HepG2 (cell line): ENCODE measurements at regions not wholly inside any gene's neighbourhood (a gene's known extent, or its start where the extent isn't known, plus 50 kb on each side); places are given as distances from the start of the nearest gene placed in this dataset.

Experiments
- AGO2 ChIP-seq: fragments of 200-400 bp; formaldehyde crosslinking; optimal IDR thresholded peaks from 2 replicates; pipeline ENCODE3; 2017; ENCODE audit warnings: mild to moderate bottlenecking, low read depth, low read length, moderate library complexity
- GTF2F1 ChIP-seq: fragments of 150-350 bp; IDR thresholded peaks from 2 replicates; pipeline ENCODE4 v1.6.1; 2014; ENCODE audit warnings: low read length
- LCORL ChIP-seq, 2 experiments: fragments of 450-650 bp in 1 of 2; sonication (generic) in 1 of 2; formaldehyde crosslinking in 1 of 2; IDR thresholded peaks; 2 replicates each; pipeline versions ENCODE4 v1.5.0 to v1.6.1; 2017 to 2020; ENCODE audit warnings: antibody characterized with exemption in 1 of 2, missing genetic modification reagents in 1 of 2
- MAFK ChIP-seq, 2 experiments: IDR thresholded peaks in 1 of 2; conservative IDR thresholded peaks in 1 of 2; 2 replicates each; pipeline ENCODE4 v1.6.1; 2011; ENCODE audit warnings: improper control_type of control experiment in 2 of 2, low read length in 2 of 2
- POGZ ChIP-seq: sonication (generic); formaldehyde crosslinking; IDR thresholded peaks from 2 replicates; pipeline ENCODE4 v1.4.0; 2020; ENCODE audit warnings: mild to moderate bottlenecking, missing genetic modification reagents
- SMAD9 ChIP-seq: sonication (generic); formaldehyde crosslinking; IDR thresholded peaks from 2 replicates; pipeline ENCODE4 v1.5.1; 2020; ENCODE audit warnings: mild to moderate bottlenecking, missing genetic modification reagents
- TAF1 ChIP-seq: sonication (generic); formaldehyde crosslinking; IDR thresholded peaks from 2 replicates; pipeline ENCODE4 v1.4.0; 2020; ENCODE audit warnings: missing genetic modification reagents
- TCF7 ChIP-seq: sonication (generic); IDR thresholded peaks from 2 replicates; pipeline ENCODE4 v1.6.1; 2016; ENCODE audit warnings: antibody characterized with exemption, low read depth
- TF ChIP-seq, protein P1 (sequence below): IDR thresholded peaks from 2 replicates; pipeline ENCODE4 v1.6.1; 2018; ENCODE audit warnings: missing genetic modification reagents, mild to moderate bottlenecking, missing compliant biosample characterization
- TF ChIP-seq, protein P2 (sequence below): sonication (generic); formaldehyde crosslinking; IDR thresholded peaks from 2 replicates; pipeline ENCODE4 v1.4.0; 2020; ENCODE audit warnings: missing genetic modification reagents
- TF ChIP-seq, protein P3 (sequence below): sonication (generic); formaldehyde crosslinking; IDR thresholded peaks from 2 replicates; pipeline ENCODE4 v1.8.0; 2022; ENCODE audit warnings: missing genetic modification reagents, low read depth, mild to moderate bottlenecking, borderline replicate concordance
- TF ChIP-seq, protein P4 (sequence below): sonication (generic); formaldehyde crosslinking; IDR thresholded peaks from 2 replicates; pipeline ENCODE4 v1.4.0; 2020; ENCODE audit warnings: mild to moderate bottlenecking, low read depth, missing genetic modification reagents
- TF ChIP-seq, protein P5 (sequence below): sonication (generic); formaldehyde crosslinking; IDR thresholded peaks from 2 replicates; pipeline ENCODE4 v1.4.0; 2020; ENCODE audit warnings: missing genetic modification reagents, borderline replicate concordance
- TF ChIP-seq, protein P6 (sequence below): sonication (generic); formaldehyde crosslinking; IDR thresholded peaks from 2 replicates; pipeline ENCODE4 v1.9.0; 2021; ENCODE audit warnings: missing genetic modification reagents, mild to moderate bottlenecking, borderline replicate concordance
- TF ChIP-seq, protein P7 (sequence below): sonication (generic); formaldehyde crosslinking; IDR thresholded peaks from 2 replicates; pipeline ENCODE4 v1.5.1; 2020; ENCODE audit warnings: missing genetic modification reagents, mild to moderate bottlenecking, borderline replicate concordance

DNA sequence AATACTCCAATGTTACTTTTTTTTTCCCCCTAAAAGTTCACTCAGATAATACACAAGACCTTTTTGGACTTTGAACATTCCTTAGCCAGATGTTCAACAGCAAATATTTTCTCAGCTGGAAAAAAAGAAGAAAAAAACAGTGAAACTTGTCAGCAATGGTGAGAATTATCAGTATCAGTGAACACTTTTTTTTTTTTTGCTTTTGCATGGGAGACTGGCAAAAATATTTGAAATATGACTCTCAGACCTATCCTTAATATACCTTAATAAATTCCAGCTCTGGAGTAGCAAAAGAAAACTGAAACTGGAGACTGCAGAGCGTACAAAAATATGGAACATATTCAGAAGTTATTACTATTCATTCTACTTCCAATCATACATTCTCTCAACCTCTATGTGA, 92.3 kb downstream of the RFPL4B start (continued):
- no peak for TF ChIP-seq GTF2F1
- TF ChIP-seq, protein P1, sequence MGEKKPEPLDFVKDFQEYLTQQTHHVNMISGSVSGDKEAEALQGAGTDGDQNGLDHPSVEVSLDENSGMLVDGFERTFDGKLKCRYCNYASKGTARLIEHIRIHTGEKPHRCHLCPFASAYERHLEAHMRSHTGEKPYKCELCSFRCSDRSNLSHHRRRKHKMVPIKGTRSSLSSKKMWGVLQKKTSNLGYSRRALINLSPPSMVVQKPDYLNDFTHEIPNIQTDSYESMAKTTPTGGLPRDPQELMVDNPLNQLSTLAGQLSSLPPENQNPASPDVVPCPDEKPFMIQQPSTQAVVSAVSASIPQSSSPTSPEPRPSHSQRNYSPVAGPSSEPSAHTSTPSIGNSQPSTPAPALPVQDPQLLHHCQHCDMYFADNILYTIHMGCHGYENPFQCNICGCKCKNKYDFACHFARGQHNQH (CRISPR knock-in tag) = no peak
- no peak for TF ChIP-seq SMAD9 (CRISPR knock-in tag)
- TF ChIP-seq, protein P2, sequence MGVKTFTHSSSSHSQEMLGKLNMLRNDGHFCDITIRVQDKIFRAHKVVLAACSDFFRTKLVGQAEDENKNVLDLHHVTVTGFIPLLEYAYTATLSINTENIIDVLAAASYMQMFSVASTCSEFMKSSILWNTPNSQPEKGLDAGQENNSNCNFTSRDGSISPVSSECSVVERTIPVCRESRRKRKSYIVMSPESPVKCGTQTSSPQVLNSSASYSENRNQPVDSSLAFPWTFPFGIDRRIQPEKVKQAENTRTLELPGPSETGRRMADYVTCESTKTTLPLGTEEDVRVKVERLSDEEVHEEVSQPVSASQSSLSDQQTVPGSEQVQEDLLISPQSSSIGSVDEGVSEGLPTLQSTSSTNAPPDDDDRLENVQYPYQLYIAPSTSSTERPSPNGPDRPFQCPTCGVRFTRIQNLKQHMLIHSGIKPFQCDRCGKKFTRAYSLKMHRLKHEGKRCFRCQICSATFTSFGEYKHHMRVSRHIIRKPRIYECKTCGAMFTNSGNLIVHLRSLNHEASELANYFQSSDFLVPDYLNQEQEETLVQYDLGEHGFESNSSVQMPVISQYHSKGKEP = no peak
- TF ChIP-seq POGZ = no peak
- TF ChIP-seq MAFK (conservative IDR thresholded peaks at IDR 0.05 in 1 of 2, IDR thresholded peaks at IDR 0.05 in 1 of 2; ENCODE audit: low read length in 2 of 2) = no peak
- TF ChIP-seq, protein P3, sequence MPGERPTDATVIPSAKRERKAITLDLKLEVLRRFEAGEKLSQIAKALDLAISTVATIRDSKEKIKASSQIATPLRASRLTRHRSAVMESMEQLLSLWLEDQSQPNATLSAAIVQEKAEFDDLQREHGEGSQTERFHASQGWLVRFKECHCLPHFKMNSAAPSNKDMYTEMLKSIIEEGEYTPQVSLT (CRISPR knock-in tag) = no peak
- no peak for TF ChIP-seq AGO2
- TF ChIP-seq, protein P4, sequence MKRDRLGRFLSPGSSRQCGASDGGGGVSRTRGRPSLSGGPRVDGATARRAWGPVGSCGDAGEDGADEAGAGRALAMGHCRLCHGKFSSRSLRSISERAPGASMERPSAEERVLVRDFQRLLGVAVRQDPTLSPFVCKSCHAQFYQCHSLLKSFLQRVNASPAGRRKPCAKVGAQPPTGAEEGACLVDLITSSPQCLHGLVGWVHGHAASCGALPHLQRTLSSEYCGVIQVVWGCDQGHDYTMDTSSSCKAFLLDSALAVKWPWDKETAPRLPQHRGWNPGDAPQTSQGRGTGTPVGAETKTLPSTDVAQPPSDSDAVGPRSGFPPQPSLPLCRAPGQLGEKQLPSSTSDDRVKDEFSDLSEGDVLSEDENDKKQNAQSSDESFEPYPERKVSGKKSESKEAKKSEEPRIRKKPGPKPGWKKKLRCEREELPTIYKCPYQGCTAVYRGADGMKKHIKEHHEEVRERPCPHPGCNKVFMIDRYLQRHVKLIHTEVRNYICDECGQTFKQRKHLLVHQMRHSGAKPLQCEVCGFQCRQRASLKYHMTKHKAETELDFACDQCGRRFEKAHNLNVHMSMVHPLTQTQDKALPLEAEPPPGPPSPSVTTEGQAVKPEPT (CRISPR knock-in tag) = no peak
- TF ChIP-seq, protein P5, sequence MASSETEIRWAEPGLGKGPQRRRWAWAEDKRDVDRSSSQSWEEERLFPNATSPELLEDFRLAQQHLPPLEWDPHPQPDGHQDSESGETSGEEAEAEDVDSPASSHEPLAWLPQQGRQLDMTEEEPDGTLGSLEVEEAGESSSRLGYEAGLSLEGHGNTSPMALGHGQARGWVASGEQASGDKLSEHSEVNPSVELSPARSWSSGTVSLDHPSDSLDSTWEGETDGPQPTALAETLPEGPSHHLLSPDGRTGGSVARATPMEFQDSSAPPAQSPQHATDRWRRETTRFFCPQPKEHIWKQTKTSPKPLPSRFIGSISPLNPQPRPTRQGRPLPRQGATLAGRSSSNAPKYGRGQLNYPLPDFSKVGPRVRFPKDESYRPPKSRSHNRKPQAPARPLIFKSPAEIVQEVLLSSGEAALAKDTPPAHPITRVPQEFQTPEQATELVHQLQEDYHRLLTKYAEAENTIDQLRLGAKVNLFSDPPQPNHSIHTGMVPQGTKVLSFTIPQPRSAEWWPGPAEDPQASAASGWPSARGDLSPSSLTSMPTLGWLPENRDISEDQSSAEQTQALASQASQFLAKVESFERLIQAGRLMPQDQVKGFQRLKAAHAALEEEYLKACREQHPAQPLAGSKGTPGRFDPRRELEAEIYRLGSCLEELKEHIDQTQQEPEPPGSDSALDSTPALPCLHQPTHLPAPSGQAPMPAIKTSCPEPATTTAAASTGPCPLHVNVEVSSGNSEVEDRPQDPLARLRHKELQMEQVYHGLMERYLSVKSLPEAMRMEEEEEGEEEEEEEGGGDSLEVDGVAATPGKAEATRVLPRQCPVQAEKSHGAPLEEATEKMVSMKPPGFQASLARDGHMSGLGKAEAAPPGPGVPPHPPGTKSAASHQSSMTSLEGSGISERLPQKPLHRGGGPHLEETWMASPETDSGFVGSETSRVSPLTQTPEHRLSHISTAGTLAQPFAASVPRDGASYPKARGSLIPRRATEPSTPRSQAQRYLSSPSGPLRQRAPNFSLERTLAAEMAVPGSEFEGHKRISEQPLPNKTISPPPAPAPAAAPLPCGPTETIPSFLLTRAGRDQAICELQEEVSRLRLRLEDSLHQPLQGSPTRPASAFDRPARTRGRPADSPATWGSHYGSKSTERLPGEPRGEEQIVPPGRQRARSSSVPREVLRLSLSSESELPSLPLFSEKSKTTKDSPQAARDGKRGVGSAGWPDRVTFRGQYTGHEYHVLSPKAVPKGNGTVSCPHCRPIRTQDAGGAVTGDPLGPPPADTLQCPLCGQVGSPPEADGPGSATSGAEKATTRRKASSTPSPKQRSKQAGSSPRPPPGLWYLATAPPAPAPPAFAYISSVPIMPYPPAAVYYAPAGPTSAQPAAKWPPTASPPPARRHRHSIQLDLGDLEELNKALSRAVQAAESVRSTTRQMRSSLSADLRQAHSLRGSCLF (CRISPR knock-in tag) = no peak
- no peak for TF ChIP-seq LCORL (IDR thresholded peaks at IDR 0.05)
- no peak for TF ChIP-seq LCORL (CRISPR knock-in tag; IDR thresholded peaks at IDR 0.05)
- TF ChIP-seq, protein P6, sequence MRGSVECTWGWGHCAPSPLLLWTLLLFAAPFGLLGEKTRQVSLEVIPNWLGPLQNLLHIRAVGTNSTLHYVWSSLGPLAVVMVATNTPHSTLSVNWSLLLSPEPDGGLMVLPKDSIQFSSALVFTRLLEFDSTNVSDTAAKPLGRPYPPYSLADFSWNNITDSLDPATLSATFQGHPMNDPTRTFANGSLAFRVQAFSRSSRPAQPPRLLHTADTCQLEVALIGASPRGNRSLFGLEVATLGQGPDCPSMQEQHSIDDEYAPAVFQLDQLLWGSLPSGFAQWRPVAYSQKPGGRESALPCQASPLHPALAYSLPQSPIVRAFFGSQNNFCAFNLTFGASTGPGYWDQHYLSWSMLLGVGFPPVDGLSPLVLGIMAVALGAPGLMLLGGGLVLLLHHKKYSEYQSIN (CRISPR knock-in tag) = no peak
- TF ChIP-seq, protein P7, sequence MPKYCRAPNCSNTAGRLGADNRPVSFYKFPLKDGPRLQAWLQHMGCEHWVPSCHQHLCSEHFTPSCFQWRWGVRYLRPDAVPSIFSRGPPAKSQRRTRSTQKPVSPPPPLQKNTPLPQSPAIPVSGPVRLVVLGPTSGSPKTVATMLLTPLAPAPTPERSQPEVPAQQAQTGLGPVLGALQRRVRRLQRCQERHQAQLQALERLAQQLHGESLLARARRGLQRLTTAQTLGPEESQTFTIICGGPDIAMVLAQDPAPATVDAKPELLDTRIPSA (CRISPR knock-in tag) = no peak
- no peak for TF ChIP-seq TCF7
- TF ChIP-seq TAF1 (CRISPR knock-in tag) = no peak
